ENCODE measurements at regions not wholly inside any gene's neighbourhood (a gene's known extent, or its start where the extent isn't known, plus 50 kb on each side); places are given as distances from the start of the nearest gene placed in this dataset.

- H3K9me3 Mint-ChIP-seq = peaks cover 2% of the 10 kb centered on the region
- no peak overlapping the region for H3K27ac Mint-ChIP-seq
- H3K27me3 Mint-ChIP-seq (ENCODE audit: low read depth) = no peaks in the 10 kb centered on the region
- H3K36me3 Mint-ChIP-seq = peaks cover 7% of the 10 kb centered on the region
- no peak overlapping the region for H3K4me3 Mint-ChIP-seq
- no peak for TF ChIP-seq CTCF (IDR thresholded peaks at IDR 0.05; ENCODE audit: unreplicated experiment)
- DNase-seq (ENCODE audit: low spot score in 2 of 2, unreplicated experiment in 2 of 2) = no peak
- H3K4me1 Mint-ChIP-seq = peaks cover 13% of the 10 kb centered on the region
Measured at GRCh38 chr4:56286763-56287162, 100.5 kb downstream of the AASDH start.

DNA sequence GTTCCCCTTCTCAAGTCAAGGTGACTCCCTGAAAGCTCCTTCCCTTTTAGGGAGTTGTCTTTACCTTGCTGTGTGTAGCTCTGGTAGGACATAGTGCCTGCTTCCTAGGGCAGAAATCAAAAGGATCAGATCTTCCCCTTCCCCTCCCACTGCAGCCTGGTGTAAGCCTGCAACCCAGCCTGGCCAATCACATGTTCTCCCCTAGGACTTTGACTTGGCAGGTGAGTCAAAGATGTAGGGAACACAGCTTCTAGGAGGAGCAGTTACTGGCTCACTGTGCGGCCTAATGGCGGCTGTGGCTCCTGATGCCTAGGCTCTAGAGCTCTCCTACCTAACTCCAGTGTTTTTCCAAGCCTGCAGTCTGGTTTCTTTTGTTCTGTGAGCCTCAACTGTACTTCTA lies 103.9 kb downstream of the AASDH start:
- Mint-ChIP-seq H3K9me3 (peaks cover 11% of the 10 kb centered on the region), H3K27ac (no peak overlapping the region), H3K4me3 (no peak overlapping the region), H3K36me3 (peaks cover 16% of the 10 kb centered on the region), H3K4me1 (no peaks in the 10 kb centered on the region), H3K27me3 (ENCODE audit: low read depth) (no peaks in the 10 kb centered on the region)
- DNase-seq (ENCODE audit: low spot score in 2 of 2, unreplicated experiment in 2 of 2) = no peak
- TF ChIP-seq CTCF (IDR thresholded peaks at IDR 0.05; ENCODE audit: unreplicated experiment) = no peak

DNA sequence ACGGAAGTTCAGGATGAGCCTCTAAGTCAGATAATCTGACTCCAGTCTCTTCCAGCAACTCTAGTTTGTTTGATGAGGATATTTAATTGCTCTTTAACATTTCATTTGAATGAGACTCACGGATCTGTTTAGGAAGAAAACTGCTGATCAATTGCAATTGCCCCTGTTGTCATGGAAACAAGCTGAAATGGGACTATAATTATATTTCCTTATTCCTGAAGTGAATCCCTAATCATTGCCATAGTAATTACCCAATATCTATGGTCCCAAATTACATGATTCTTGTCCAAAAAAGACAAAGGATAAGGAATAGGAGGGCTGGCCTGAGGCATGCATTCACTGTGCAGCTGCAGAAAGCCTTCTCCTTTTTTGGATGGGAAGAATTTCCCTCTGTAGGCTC lies 105.3 kb downstream of the AASDH start:
- Mint-ChIP-seq H3K27ac (no peak overlapping the region), H3K4me3 (no peak overlapping the region), H3K9me3 (peaks cover 21% of the 10 kb centered on the region), H3K4me1 (no peaks in the 10 kb centered on the region), H3K27me3 (ENCODE audit: low read depth) (no peaks in the 10 kb centered on the region), H3K36me3 (peaks cover 26% of the 10 kb centered on the region)
- no peak for DNase-seq (ENCODE audit: low spot score in 2 of 2, unreplicated experiment in 2 of 2)
- no peak for TF ChIP-seq CTCF (IDR thresholded peaks at IDR 0.05; ENCODE audit: unreplicated experiment)

DNA sequence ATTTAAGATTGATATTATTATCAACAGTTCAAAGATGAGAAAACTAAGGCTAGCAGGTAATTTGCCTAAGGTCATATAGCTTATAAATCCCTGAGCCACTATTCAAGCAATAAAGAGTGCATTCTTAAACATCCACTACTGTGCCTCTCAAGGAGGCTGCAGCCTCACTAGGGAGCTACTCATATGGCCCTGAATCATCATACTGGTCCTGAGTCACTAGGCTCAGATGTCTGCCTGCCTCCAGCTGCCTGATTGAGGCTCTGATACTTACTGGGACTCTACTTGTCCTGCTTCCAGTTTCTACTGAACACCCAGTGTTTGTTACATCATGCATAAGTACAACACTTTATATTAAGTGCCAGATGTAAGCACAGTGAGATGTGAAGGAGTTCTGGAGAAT lies 110.7 kb downstream of the AASDH start:
- no peak for DNase-seq (ENCODE audit: low spot score in 2 of 2, unreplicated experiment in 2 of 2)
- Mint-ChIP-seq H3K36me3 (peaks cover 29% of the 10 kb centered on the region), H3K9me3 (peaks cover 25% of the 10 kb centered on the region), H3K4me1 (peaks cover 2% of the 10 kb centered on the region), H3K27ac (no peak overlapping the region), H3K4me3 (no peak overlapping the region), H3K27me3 (ENCODE audit: low read depth) (no peaks in the 10 kb centered on the region)
- no peak for TF ChIP-seq CTCF (IDR thresholded peaks at IDR 0.05; ENCODE audit: unreplicated experiment)

DNA sequence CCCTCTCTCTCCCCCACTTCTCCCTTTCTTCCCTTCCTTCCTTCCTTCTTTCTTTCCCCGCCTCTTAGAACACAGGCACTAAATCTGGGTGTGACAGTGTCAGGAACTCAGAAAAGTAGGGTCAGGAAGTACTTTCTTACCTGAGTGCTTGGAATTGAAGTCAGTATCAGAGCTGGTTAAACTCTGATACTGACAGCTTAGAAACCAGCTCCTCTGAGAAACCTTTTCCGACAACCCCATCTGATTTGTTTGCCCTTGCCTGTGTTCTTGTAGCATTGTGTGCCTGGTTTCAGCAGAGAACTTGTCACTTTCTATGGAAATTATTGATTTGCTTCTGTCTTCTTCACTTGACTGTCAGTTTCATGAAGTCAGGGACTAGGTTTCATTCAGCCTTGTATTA lies 113.9 kb downstream of the AASDH start:
- Mint-ChIP-seq H3K27me3 (ENCODE audit: low read depth) (no peaks in the 10 kb centered on the region), H3K4me3 (no peak overlapping the region), H3K9me3 (peaks cover 14% of the 10 kb centered on the region), H3K36me3 (peaks cover 20% of the 10 kb centered on the region), H3K27ac (peak overlapping the region; percentile 14), H3K4me1 (peaks cover 6% of the 10 kb centered on the region)
- TF ChIP-seq CTCF (IDR thresholded peaks at IDR 0.05; ENCODE audit: unreplicated experiment) = no peak
- no peak for DNase-seq (ENCODE audit: low spot score in 2 of 2, unreplicated experiment in 2 of 2)

GRCh38 chr4:56272927-56273326 lies 114.4 kb downstream of the AASDH start:
- Mint-ChIP-seq H3K9me3 (peaks cover 11% of the 10 kb centered on the region), H3K27ac (no peak overlapping the region), H3K27me3 (ENCODE audit: low read depth) (no peaks in the 10 kb centered on the region), H3K4me3 (no peak overlapping the region), H3K36me3 (peaks cover 17% of the 10 kb centered on the region), H3K4me1 (peaks cover 6% of the 10 kb centered on the region)
- no peak for DNase-seq (ENCODE audit: low spot score in 2 of 2, unreplicated experiment in 2 of 2)
- no peak for TF ChIP-seq CTCF (IDR thresholded peaks at IDR 0.05; ENCODE audit: unreplicated experiment)
